ENCODE measurements at regions not wholly inside any gene's neighbourhood (a gene's known extent, or its start where the extent isn't known, plus 50 kb on each side); places are given as distances from the start of the nearest gene placed in this dataset.

DNA sequence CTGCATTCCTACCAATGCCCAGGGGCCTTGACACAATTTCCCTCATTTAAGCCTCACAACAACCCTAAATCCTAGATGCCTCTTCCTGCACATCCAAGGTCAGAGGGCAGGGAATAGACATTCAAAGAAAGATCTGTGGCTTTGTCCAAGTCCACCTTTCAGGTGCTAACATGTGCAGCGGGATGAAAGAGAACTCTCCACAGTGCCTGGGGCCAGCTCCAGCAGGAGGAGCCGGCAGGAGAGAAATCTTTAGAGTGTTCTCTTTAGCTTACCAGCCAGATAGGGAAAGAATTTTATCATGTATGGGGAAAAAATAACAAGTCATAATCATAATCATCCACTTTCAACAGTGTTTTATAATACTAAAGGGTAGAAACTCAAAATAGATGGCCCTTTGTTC is 319.7 kb downstream of the MATN1 start:
- TF ChIP-seq, protein P1, sequence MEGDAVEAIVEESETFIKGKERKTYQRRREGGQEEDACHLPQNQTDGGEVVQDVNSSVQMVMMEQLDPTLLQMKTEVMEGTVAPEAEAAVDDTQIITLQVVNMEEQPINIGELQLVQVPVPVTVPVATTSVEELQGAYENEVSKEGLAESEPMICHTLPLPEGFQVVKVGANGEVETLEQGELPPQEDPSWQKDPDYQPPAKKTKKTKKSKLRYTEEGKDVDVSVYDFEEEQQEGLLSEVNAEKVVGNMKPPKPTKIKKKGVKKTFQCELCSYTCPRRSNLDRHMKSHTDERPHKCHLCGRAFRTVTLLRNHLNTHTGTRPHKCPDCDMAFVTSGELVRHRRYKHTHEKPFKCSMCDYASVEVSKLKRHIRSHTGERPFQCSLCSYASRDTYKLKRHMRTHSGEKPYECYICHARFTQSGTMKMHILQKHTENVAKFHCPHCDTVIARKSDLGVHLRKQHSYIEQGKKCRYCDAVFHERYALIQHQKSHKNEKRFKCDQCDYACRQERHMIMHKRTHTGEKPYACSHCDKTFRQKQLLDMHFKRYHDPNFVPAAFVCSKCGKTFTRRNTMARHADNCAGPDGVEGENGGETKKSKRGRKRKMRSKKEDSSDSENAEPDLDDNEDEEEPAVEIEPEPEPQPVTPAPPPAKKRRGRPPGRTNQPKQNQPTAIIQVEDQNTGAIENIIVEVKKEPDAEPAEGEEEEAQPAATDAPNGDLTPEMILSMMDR (IDR thresholded peaks at IDR 0.05; ENCODE audit: insufficient read depth, low read depth, low read length, missing control alignments), result no peak
- H3K4me3 ChIP-seq (ENCODE audit: low read length), result no peak overlapping the region

DNA sequence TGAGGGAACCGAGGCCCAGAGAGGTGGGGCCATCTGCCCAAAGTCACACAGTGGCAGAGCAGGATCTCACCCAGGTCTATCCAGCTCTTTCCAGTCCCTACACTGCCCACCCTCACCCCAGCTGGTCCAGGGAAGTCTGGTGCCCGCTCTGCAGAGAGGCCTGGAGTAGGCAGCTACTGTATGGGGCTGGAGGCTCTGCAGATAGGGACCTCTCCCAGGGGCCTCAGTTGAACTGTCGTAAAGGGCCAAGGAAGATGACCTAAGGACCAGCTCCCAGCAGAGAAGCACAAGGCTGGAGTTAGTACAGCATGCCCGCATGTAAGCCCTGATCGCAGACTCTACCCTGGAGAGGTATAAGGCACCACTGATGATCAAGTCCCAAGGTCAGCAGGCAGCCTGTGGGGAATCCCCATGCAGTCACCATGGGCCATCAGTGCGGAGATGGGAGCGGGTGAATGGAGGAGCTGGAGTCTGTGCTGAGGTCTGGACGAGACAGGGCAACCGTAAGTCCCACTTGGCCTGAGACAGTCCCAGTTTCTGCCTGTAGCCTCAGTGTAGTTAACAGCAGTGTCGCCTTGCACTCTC is 320.2 kb downstream of the MATN1 start:
- TF ChIP-seq, protein P1 (IDR thresholded peaks at IDR 0.05; ENCODE audit: insufficient read depth, low read depth, low read length, missing control alignments), result no peak

More for the DNA sequence above, 319.7 kb downstream of the MATN1 start:
- DNase-seq (ENCODE audit: low read depth), result no peak

DNA sequence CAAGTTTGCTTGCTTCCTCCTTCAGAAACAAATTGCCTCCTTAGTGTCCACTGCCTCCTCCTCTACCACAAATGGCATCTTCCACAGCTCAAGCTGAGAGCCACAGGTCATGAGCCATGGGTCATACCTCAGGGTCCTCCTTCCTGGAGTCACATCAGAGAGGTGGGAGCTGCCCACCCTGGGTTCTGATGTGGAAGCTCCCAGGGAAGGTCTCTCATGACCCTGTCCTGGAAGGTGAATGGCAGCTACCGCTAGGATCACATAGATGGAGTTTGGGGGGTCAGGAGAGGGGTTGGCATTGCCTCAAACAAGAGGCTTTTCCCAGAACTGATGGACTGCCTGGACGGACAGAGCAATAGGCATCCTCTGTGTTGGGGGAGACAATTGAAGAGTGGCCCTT is 321.4 kb downstream of the MATN1 start:
- H3K4me3 ChIP-seq (ENCODE audit: low read length), result no peak overlapping the region
- TF ChIP-seq, protein P1 (IDR thresholded peaks at IDR 0.05; ENCODE audit: insufficient read depth, low read depth, low read length, missing control alignments), result no peak
- no peak for DNase-seq (ENCODE audit: low read depth)

More for the DNA sequence above, 320.2 kb downstream of the MATN1 start:
- no peak overlapping the region for H3K4me3 ChIP-seq (ENCODE audit: low read length)
- no peak for DNase-seq (ENCODE audit: low read depth)

DNA sequence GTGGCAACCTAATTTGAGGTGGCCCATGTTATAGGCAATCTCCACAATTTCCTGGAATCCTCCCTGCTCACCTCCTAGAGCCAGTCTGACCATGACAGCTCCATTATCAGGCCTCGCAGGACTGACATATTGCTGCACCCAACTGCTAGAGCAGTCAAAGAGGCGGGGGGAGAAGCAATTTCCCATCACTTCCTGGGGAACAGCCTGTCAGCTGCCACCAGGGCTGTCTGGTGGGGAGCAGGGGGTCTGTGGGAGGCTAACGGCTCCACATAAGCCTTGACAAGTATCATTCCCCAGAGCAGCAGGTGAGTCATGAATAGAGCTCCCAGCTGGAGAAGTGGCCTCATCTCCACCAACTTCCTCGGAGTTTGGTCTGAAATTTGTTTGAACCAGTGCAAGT is 322.9 kb downstream of the MATN1 start:
- H3K4me3 ChIP-seq (ENCODE audit: low read length), result no peak overlapping the region
- no peak for DNase-seq (ENCODE audit: low read depth)
- TF ChIP-seq, protein P1 (IDR thresholded peaks at IDR 0.05; ENCODE audit: insufficient read depth, low read depth, low read length, missing control alignments), result no peak

DNA sequence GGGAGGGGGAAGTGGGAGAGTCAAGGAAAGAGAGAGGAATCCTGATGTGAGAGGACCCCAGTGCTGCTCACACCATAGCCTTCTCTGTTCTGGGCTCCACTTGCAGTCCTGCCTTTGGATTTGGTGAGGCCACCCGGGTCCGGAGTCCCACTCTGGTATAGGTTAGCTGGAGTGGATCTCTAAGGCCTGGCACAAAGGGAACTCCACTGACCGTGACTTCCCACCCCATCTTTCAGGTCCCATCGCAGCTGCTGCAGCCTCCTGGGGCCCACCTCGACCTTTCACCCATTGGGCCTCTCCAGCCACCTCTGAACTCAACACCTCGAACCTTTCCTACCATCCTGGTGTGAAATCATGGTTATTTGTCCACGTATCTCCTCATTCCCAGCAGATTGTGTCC is 324.4 kb downstream of the MATN1 start:
- TF ChIP-seq, protein P1 (IDR thresholded peaks at IDR 0.05; ENCODE audit: insufficient read depth, low read depth, low read length, missing control alignments), result no peak
- H3K4me3 ChIP-seq (ENCODE audit: low read length), result no peak overlapping the region
- no peak for DNase-seq (ENCODE audit: low read depth)

DNA sequence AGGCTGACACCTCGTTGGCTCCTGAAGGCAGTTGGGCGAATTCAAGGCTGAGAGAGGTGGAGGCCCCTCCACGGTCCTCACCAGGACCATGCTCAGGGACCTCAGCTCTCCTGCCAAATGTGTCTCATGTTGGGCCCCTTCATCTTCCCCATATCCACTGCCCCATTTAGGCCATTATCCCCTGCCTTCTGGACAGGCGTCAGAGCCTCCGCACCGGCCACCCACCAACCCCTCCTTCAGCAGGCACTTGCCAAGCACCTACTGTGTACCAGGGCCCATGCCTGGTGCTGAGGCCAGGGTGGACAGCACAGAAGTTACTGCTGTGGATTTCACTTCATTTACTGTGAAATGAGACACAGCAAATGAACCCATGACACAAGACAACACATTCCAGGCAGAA is 325.8 kb downstream of the MATN1 start:
- no peak overlapping the region for H3K4me3 ChIP-seq (ENCODE audit: low read length)
- no peak for DNase-seq (ENCODE audit: low read depth)
- TF ChIP-seq, protein P1 (IDR thresholded peaks at IDR 0.05; ENCODE audit: insufficient read depth, low read depth, low read length, missing control alignments), result no peak

DNA sequence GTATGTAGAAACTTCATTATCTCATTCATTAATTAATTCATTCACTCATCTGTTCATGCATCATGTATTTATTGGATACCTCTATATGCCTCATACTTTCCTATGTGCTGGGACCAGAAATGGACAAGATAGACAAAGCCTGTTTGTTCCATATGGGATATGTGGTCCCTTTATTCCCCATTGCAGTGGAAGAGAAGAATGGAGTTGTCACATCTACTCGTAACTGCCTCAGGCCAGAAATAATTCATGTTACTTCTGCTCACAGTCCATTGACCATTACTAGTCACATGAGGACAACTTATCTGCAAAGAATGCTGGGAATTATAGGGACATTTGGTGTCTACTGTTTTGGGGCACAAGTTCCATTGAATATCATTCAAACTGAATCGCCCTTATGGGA is 327.8 kb downstream of the MATN1 start:
- no peak overlapping the region for H3K4me3 ChIP-seq (ENCODE audit: low read length)
- TF ChIP-seq, protein P1 (IDR thresholded peaks at IDR 0.05; ENCODE audit: insufficient read depth, low read depth, low read length, missing control alignments), result no peak
- no peak for DNase-seq (ENCODE audit: low read depth)

Data from epithelial cell of esophagus (primary cell).